ENCODE measurements at regions not wholly inside any gene's neighbourhood (a gene's known extent, or its start where the extent isn't known, plus 50 kb on each side); places are given as distances from the start of the nearest gene placed in this dataset.
A peak's percentile ranks its signal among the peaks of the same experiment; 100 is the strongest.
"Not testable (repeated sequence)": the region's sequence is repeated elsewhere in the genome, so short reads cannot be mapped to it uniquely, and the experiment has no call there.

GRCh38 chr6:4488389-4488788 is 287.8 kb upstream of the CDYL start:
- in situ Hi-C loops (cut with MboI; ENCODE audit: low pct_unique_long_range_greater_than_20kb, low sequenced_read_pairs): no loop called here
- peak; percentile 1 for DNase-seq

- in situ Hi-C loops (cut with MboI; ENCODE audit: low pct_unique_long_range_greater_than_20kb, low sequenced_read_pairs): no loop called here
- DNase-seq: no peak
These were observed 288.7 kb upstream of the CDYL start for GRCh38 chr6:4487538-4487937.

- no peak for DNase-seq
- in situ Hi-C loops (cut with MboI; ENCODE audit: low pct_unique_long_range_greater_than_20kb, low sequenced_read_pairs): no loop called here
These were observed 289.5 kb upstream of the CDYL start for GRCh38 chr6:4486568-4487315.

GRCh38 chr6:4485735-4486134 is 290.5 kb upstream of the CDYL start:
- DNase-seq: no peak
- in situ Hi-C loops (cut with MboI; ENCODE audit: low pct_unique_long_range_greater_than_20kb, low sequenced_read_pairs): no loop called here

- in situ Hi-C loops (cut with MboI; ENCODE audit: low pct_unique_long_range_greater_than_20kb, low sequenced_read_pairs): no loop called here
These were observed 293.7 kb upstream of the CDYL start for GRCh38 chr6:4482461-4482860.

GRCh38 chr6:4480788-4481735 is 295.1 kb upstream of the CDYL start:
- in situ Hi-C loops (cut with MboI; ENCODE audit: low pct_unique_long_range_greater_than_20kb, low sequenced_read_pairs): no loop called here
- no peak for DNase-seq

More at GRCh38 chr6:4482461-4482860, 293.7 kb upstream of the CDYL start:
- no peak for DNase-seq

GRCh38 chr6:4478098-4478497 is 298.1 kb upstream of the CDYL start:
- in situ Hi-C loops (cut with MboI; ENCODE audit: low pct_unique_long_range_greater_than_20kb, low sequenced_read_pairs): no loop called here
- DNase-seq: no peak

GRCh38 chr6:4474810-4475209 is 301.4 kb upstream of the CDYL start:
- in situ Hi-C loops (cut with MboI; ENCODE audit: low pct_unique_long_range_greater_than_20kb, low sequenced_read_pairs): no loop called here
- no peak for DNase-seq

GRCh38 chr6:4472969-4473642 is 303.1 kb upstream of the CDYL start:
- no peak for DNase-seq
- in situ Hi-C loops (cut with MboI; ENCODE audit: low pct_unique_long_range_greater_than_20kb, low sequenced_read_pairs): no loop called here

- DNase-seq: no peak
- in situ Hi-C loops (cut with MboI; ENCODE audit: low pct_unique_long_range_greater_than_20kb, low sequenced_read_pairs): no loop called here
These were observed 304.0 kb upstream of the CDYL start for GRCh38 chr6:4472222-4472621.

GRCh38 chr6:4471515-4471914 is 304.7 kb upstream of the CDYL start:
- DNase-seq; in situ Hi-C loops (cut with MboI; ENCODE audit: low pct_unique_long_range_greater_than_20kb, low sequenced_read_pairs): not testable (repeated sequence)

- in situ Hi-C loops (cut with MboI; ENCODE audit: low pct_unique_long_range_greater_than_20kb, low sequenced_read_pairs): no loop called here
- DNase-seq: no peak
These were observed 305.4 kb upstream of the CDYL start for GRCh38 chr6:4470698-4471210.

- DNase-seq: no peak
- in situ Hi-C loops (cut with MboI; ENCODE audit: low pct_unique_long_range_greater_than_20kb, low sequenced_read_pairs): no loop called here
These were observed 309.3 kb upstream of the CDYL start for GRCh38 chr6:4466769-4467480.

GRCh38 chr6:4466261-4466660 is 309.9 kb upstream of the CDYL start:
- DNase-seq: peak; percentile 6
- in situ Hi-C loops (cut with MboI; ENCODE audit: low pct_unique_long_range_greater_than_20kb, low sequenced_read_pairs): no loop called here

GRCh38 chr6:4464638-4465037 is 311.6 kb upstream of the CDYL start:
- no peak for DNase-seq
- in situ Hi-C loops (cut with MboI; ENCODE audit: low pct_unique_long_range_greater_than_20kb, low sequenced_read_pairs): no loop called here

- in situ Hi-C loops (cut with MboI; ENCODE audit: low pct_unique_long_range_greater_than_20kb, low sequenced_read_pairs): no loop called here
- no peak for DNase-seq
These were observed 313.0 kb upstream of the CDYL start for GRCh38 chr6:4463236-4463635.

GRCh38 chr6:4460586-4461475 is 315.4 kb upstream of the CDYL start:
- in situ Hi-C loops (cut with MboI; ENCODE audit: low pct_unique_long_range_greater_than_20kb, low sequenced_read_pairs): no loop called here
- no peak for DNase-seq

GRCh38 chr6:4459996-4460395 is 316.2 kb upstream of the CDYL start:
- in situ Hi-C loops (cut with MboI; ENCODE audit: low pct_unique_long_range_greater_than_20kb, low sequenced_read_pairs): no loop called here
- no peak for DNase-seq

Data from KBM-7 (cell line).